ENCODE measurements at regions not wholly inside any gene's neighbourhood (a gene's known extent, or its start where the extent isn't known, plus 50 kb on each side); places are given as distances from the start of the nearest gene placed in this dataset.

DNA sequence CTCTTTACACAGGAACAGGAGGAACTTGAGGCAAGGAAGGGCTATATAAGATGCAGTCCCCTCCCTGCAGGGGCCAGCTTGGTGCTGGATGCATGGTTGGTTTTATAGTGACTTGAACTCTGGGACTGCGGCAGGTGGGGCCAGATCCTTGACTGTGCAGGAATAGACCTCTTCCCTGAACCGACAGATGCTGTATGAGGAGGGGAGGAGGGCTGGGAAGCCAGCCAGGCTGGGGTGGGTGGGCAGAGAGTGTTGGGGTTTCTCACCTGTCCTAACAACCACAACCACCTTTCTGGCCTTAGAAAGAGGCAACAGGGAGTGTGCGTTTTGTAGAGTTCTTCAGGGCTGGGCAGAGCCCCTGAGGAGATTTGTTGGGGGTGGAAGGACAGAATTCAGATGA is 798.1 kb downstream of the KCNJ18 start:
- TF ChIP-seq, protein P1, sequence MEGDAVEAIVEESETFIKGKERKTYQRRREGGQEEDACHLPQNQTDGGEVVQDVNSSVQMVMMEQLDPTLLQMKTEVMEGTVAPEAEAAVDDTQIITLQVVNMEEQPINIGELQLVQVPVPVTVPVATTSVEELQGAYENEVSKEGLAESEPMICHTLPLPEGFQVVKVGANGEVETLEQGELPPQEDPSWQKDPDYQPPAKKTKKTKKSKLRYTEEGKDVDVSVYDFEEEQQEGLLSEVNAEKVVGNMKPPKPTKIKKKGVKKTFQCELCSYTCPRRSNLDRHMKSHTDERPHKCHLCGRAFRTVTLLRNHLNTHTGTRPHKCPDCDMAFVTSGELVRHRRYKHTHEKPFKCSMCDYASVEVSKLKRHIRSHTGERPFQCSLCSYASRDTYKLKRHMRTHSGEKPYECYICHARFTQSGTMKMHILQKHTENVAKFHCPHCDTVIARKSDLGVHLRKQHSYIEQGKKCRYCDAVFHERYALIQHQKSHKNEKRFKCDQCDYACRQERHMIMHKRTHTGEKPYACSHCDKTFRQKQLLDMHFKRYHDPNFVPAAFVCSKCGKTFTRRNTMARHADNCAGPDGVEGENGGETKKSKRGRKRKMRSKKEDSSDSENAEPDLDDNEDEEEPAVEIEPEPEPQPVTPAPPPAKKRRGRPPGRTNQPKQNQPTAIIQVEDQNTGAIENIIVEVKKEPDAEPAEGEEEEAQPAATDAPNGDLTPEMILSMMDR (IDR thresholded peaks at IDR 0.05), result no peak
- no peak for TF ChIP-seq EZH2phosphoT487 (IDR thresholded peaks at IDR 0.05)

Data from neural progenitor cell (in vitro differentiated cells).